Liver (tissue), 8 donors: ENCODE measurements at regions not wholly inside any gene's neighbourhood (a gene's known extent, or its start where the extent isn't known, plus 50 kb on each side); places are given as distances from the start of the nearest gene placed in this dataset.

Experiments used
- DNase-seq: peaks from one replicate; pipeline ENCODE4 v3.0.0-alpha.2; 2017; ENCODE audit warnings: low spot score
- H3K27ac ChIP-seq, 2 donors: one replicate each; pipeline ENCODE4 v1.7.0; 2013; ENCODE audit warnings: inconsistent platforms in 2 of 2, low read length in 2 of 2, control low read depth in 1 of 2, low read depth in 1 of 2, mild to moderate bottlenecking in 1 of 2
- H3K27me3 ChIP-seq, 4 donors: one replicate each; pipeline versions ENCODE4 v1.6.1 to v1.7.0; 2013; ENCODE audit warnings: low read length in 3 of 4, inconsistent platforms in 1 of 4, mild to moderate bottlenecking in 1 of 4, moderate library complexity in 1 of 4; ENCODE audit not compliant: control insufficient read depth in 4 of 4, insufficient read depth in 4 of 4
- H3K36me3 ChIP-seq, 4 donors: one replicate each; pipeline versions ENCODE4 v1.6.1 to v1.7.0; 2013; ENCODE audit warnings: low read length in 3 of 4, mild to moderate bottlenecking in 3 of 4, low read depth in 1 of 4, moderate library complexity in 1 of 4; ENCODE audit not compliant: control insufficient read depth in 4 of 4, insufficient read depth in 3 of 4
- H3K4me1 ChIP-seq, 4 donors: one replicate each; pipeline versions ENCODE4 v1.6.1 to v1.7.0; 2013; ENCODE audit warnings: low read length in 3 of 4, mild to moderate bottlenecking in 3 of 4, moderate library complexity in 1 of 4; ENCODE audit not compliant: control insufficient read depth in 4 of 4, insufficient read depth in 4 of 4
- H3K4me3 ChIP-seq, 3 donors: one replicate each; pipeline versions ENCODE4 v1.6.1 to v1.7.0; 2013; ENCODE audit warnings: low read length in 3 of 3, control low read depth in 1 of 3, low read depth in 1 of 3, mild to moderate bottlenecking in 1 of 3
- H3K9ac ChIP-seq, 2 donors: one replicate each; pipeline ENCODE4 v1.7.0; 2013; ENCODE audit warnings: low read length in 2 of 2, mild to moderate bottlenecking in 2 of 2, moderate library complexity in 2 of 2, control low read depth in 1 of 2, low read depth in 1 of 2
- H3K9me3 ChIP-seq, 4 donors: one replicate each; pipeline versions ENCODE4 v1.6.1 to v1.7.0; 2013; ENCODE audit warnings: low read length in 3 of 4; ENCODE audit not compliant: control insufficient read depth in 4 of 4
- EGR1 ChIP-seq, 2 donors: IDR thresholded peaks; 2 replicates each; pipeline ENCODE4 v1.6.1; 2016 to 2018; ENCODE audit warnings: antibody characterized with exemption in 2 of 2, low read depth in 2 of 2
- FOXA1 ChIP-seq: IDR thresholded peaks from 2 replicates; pipeline ENCODE4 v1.6.1; 2016; ENCODE audit warnings: antibody characterized with exemption
- FOXA2 ChIP-seq: IDR thresholded peaks from 2 replicates; pipeline ENCODE4 v1.6.1; 2016; ENCODE audit warnings: antibody characterized with exemption
- GABPA ChIP-seq, 2 donors: IDR thresholded peaks in 1 of 2; conservative IDR thresholded peaks in 1 of 2; 2 replicates each; pipeline ENCODE4 v1.6.1; 2016; ENCODE audit warnings: antibody characterized with exemption in 2 of 2, mild to moderate bottlenecking in 1 of 2, moderate library complexity in 1 of 2
- HNF4A ChIP-seq, 2 donors: conservative IDR thresholded peaks; 2 replicates each; pipeline ENCODE4 v1.6.1; 2016; ENCODE audit warnings: antibody characterized with exemption in 2 of 2, mild to moderate bottlenecking in 2 of 2
- HNF4G ChIP-seq: IDR thresholded peaks from 2 replicates; pipeline ENCODE4 v1.6.1; 2016; ENCODE audit warnings: antibody characterized with exemption
- JUND ChIP-seq, 2 donors: IDR thresholded peaks; 2 replicates each; pipeline ENCODE4 v1.6.1; 2016; ENCODE audit warnings: antibody characterized with exemption in 2 of 2
- NR2F2 ChIP-seq: IDR thresholded peaks from 2 replicates; pipeline ENCODE4 v1.6.1; 2016; ENCODE audit warnings: antibody characterized with exemption
- RAD21 ChIP-seq, 2 donors: IDR thresholded peaks; 2 replicates each; pipeline ENCODE4 v1.6.1; 2016; ENCODE audit warnings: antibody characterized with exemption in 2 of 2, mild to moderate bottlenecking in 2 of 2
- RXRA ChIP-seq, 2 donors: IDR thresholded peaks; 2 replicates each; pipeline ENCODE4 v1.6.1; 2017 to 2018; ENCODE audit warnings: antibody characterized with exemption in 2 of 2, mild to moderate bottlenecking in 1 of 2
- SP1 ChIP-seq: IDR thresholded peaks from 2 replicates; pipeline ENCODE4 v1.6.1; 2018; ENCODE audit warnings: antibody characterized with exemption, mild to moderate bottlenecking
- TAF1 ChIP-seq: conservative IDR thresholded peaks from 2 replicates; pipeline ENCODE4 v1.6.1; 2016; ENCODE audit warnings: antibody characterized with exemption, mild to moderate bottlenecking
- YY1 ChIP-seq: IDR thresholded peaks from 2 replicates; pipeline ENCODE4 v1.6.1; 2016; ENCODE audit warnings: antibody characterized with exemption, mild to moderate bottlenecking
- WGBS: extraction: QIAGEN DNeasy Blood & Tissue Kit; methylation state at CpG from one replicate; pipeline ENCODE4 v1.1.7; 2013; 5-methylcytosine and 5-hydroxymethylcytosine counted together
- TF ChIP-seq, protein P1 (sequence below): IDR thresholded peaks from 2 replicates; pipeline ENCODE4 v1.6.1; 2016; ENCODE audit warnings: antibody characterized with exemption
- TF ChIP-seq, protein P2 (sequence below): IDR thresholded peaks from 2 replicates; pipeline ENCODE4 v1.6.1; 2016; ENCODE audit warnings: antibody characterized with exemption, mild to moderate bottlenecking
- TF ChIP-seq, protein P3 (sequence below): IDR thresholded peaks from 2 replicates; pipeline ENCODE4 v1.6.1; 2016; ENCODE audit warnings: antibody characterized with exemption
- TF ChIP-seq, protein P4 (sequence below): fragments of 150-350 bp; IDR thresholded peaks from 2 replicates; pipeline ENCODE4 v1.5.1; 2017; ENCODE audit warnings: improper control_type of control experiment, low read depth, low read length; ENCODE audit not compliant: missing input control
- TF ChIP-seq, protein P5 (sequence below): IDR thresholded peaks from 2 replicates; pipeline ENCODE4 v1.6.1; 2016; ENCODE audit warnings: antibody characterized with exemption
- donor health status: healthy.
- donor health status: healthy.
- donor health status: healthy.
- donor health status: healthy.
- donor health status: healthy.

DNA sequence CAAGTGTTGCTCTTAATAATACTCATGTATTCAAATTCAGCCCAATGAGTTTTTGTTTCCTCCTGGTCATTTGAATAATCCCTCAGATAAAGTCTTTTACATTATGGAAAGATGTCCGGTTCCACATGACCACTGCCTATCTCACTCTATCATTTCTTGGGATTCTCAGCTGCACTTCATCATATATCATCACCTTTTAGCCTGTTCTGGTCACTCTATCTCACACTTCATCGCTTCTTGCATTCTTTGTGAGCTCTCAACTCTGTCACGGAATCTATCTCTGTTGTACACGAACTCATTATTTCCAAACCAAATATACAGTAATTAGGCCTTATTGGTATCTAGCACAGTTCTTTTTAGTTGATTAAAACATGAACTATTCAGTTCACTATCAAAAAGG lies 126.9 kb upstream of the HAND2 start:
- TF ChIP-seq, protein P1, sequence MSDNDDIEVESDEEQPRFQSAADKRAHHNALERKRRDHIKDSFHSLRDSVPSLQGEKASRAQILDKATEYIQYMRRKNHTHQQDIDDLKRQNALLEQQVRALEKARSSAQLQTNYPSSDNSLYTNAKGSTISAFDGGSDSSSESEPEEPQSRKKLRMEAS: no peak
- no peak for TF ChIP-seq RXRA (IDR thresholded peaks at IDR 0.05)
- WGBS: 83% methylated on average over 4 of the region's 4 CpGs
- peaks cover 0 to 2% (median 0%) of the 10 kb centered on the region in 4 donors for H3K4me1 ChIP-seq
- no peaks in the 10 kb centered on the region for H3K27me3 ChIP-seq
- H3K4me3 ChIP-seq: no peak overlapping the region
- H3K9me3 ChIP-seq: no peaks in the 10 kb centered on the region
- H3K9ac ChIP-seq: no peak overlapping the region
- no peaks in the 10 kb centered on the region for H3K36me3 ChIP-seq
- no peak for DNase-seq
- H3K27ac ChIP-seq: no peak overlapping the region

DNA sequence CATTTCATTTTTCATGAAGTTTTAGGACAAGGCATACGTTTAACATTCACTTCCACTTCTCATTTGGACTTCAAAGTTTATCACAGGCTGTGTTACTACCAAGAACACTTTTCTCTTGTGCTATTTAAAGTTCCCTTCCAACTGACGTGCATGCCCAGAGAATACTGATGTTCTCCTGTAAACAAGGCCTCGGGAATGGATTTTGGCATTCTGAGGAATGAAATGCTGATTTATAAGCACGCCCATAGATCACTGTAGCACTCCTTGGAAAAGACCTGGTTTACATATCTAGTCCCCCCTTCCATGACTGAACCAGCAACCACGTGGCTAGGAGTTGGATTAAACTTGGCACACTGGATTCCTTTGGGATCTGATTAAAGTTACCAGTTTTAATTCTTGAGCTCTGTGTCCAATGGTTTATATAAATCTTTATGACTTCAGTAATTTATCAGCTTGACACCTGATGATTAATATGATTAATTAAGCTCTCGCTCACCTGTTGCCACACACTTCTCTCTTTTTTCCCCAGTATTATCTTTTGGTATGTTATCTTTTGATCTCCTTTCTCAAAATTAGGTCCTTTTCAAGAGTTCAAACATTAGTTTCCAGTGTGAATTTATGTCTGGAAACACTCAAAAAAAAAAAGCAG lies 122.4 kb upstream of the HAND2 start:
- H3K4me3 ChIP-seq: no peak overlapping the region
- 57% methylated on average over 6 of the region's 6 CpGs for WGBS
- H3K27me3 ChIP-seq: no peaks in the 10 kb centered on the region
- no peak for DNase-seq
- H3K36me3 ChIP-seq: no peaks in the 10 kb centered on the region
- no peak overlapping the region for H3K9ac ChIP-seq
- TF ChIP-seq FOXA2: no peak
- TF ChIP-seq, protein P2, sequence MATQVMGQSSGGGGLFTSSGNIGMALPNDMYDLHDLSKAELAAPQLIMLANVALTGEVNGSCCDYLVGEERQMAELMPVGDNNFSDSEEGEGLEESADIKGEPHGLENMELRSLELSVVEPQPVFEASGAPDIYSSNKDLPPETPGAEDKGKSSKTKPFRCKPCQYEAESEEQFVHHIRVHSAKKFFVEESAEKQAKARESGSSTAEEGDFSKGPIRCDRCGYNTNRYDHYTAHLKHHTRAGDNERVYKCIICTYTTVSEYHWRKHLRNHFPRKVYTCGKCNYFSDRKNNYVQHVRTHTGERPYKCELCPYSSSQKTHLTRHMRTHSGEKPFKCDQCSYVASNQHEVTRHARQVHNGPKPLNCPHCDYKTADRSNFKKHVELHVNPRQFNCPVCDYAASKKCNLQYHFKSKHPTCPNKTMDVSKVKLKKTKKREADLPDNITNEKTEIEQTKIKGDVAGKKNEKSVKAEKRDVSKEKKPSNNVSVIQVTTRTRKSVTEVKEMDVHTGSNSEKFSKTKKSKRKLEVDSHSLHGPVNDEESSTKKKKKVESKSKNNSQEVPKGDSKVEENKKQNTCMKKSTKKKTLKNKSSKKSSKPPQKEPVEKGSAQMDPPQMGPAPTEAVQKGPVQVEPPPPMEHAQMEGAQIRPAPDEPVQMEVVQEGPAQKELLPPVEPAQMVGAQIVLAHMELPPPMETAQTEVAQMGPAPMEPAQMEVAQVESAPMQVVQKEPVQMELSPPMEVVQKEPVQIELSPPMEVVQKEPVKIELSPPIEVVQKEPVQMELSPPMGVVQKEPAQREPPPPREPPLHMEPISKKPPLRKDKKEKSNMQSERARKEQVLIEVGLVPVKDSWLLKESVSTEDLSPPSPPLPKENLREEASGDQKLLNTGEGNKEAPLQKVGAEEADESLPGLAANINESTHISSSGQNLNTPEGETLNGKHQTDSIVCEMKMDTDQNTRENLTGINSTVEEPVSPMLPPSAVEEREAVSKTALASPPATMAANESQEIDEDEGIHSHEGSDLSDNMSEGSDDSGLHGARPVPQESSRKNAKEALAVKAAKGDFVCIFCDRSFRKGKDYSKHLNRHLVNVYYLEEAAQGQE: no peak
- TF ChIP-seq, protein P3, sequence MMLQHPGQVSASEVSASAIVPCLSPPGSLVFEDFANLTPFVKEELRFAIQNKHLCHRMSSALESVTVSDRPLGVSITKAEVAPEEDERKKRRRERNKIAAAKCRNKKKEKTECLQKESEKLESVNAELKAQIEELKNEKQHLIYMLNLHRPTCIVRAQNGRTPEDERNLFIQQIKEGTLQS: no peak
- no peak for TF ChIP-seq TAF1
- no peak for TF ChIP-seq EGR1 (IDR thresholded peaks at IDR 0.05; ENCODE audit: low read depth in 2 of 2)
- no peak for TF ChIP-seq FOXA1
- TF ChIP-seq JUND (IDR thresholded peaks at IDR 0.05): no peak
- TF ChIP-seq SP1: no peak
- no peak for TF ChIP-seq RAD21 (IDR thresholded peaks at IDR 0.05)
- TF ChIP-seq, protein P4, sequence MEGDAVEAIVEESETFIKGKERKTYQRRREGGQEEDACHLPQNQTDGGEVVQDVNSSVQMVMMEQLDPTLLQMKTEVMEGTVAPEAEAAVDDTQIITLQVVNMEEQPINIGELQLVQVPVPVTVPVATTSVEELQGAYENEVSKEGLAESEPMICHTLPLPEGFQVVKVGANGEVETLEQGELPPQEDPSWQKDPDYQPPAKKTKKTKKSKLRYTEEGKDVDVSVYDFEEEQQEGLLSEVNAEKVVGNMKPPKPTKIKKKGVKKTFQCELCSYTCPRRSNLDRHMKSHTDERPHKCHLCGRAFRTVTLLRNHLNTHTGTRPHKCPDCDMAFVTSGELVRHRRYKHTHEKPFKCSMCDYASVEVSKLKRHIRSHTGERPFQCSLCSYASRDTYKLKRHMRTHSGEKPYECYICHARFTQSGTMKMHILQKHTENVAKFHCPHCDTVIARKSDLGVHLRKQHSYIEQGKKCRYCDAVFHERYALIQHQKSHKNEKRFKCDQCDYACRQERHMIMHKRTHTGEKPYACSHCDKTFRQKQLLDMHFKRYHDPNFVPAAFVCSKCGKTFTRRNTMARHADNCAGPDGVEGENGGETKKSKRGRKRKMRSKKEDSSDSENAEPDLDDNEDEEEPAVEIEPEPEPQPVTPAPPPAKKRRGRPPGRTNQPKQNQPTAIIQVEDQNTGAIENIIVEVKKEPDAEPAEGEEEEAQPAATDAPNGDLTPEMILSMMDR: no peak
- no peak for TF ChIP-seq RXRA (IDR thresholded peaks at IDR 0.05)
- TF ChIP-seq HNF4G: no peak
- TF ChIP-seq GABPA (IDR thresholded peaks at IDR 0.05 in 1 of 2, conservative IDR thresholded peaks at IDR 0.05 in 1 of 2): no peak
- TF ChIP-seq NR2F2: no peak
- TF ChIP-seq, protein P5, sequence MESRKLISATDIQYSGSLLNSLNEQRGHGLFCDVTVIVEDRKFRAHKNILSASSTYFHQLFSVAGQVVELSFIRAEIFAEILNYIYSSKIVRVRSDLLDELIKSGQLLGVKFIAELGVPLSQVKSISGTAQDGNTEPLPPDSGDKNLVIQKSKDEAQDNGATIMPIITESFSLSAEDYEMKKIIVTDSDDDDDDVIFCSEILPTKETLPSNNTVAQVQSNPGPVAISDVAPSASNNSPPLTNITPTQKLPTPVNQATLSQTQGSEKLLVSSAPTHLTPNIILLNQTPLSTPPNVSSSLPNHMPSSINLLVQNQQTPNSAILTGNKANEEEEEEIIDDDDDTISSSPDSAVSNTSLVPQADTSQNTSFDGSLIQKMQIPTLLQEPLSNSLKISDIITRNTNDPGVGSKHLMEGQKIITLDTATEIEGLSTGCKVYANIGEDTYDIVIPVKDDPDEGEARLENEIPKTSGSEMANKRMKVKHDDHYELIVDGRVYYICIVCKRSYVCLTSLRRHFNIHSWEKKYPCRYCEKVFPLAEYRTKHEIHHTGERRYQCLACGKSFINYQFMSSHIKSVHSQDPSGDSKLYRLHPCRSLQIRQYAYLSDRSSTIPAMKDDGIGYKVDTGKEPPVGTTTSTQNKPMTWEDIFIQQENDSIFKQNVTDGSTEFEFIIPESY: no peak
- no peak for TF ChIP-seq HNF4A (conservative IDR thresholded peaks at IDR 0.05)
- TF ChIP-seq, protein P1: no peak
- no peak for TF ChIP-seq YY1
- no peaks in the 10 kb centered on the region for H3K9me3 ChIP-seq
- H3K4me1 ChIP-seq: peaks cover 0 to 2% (median 0%) of the 10 kb centered on the region in 4 donors
- H3K27ac ChIP-seq: no peak overlapping the region
